Activated T-helper 1 cell treated with anti-CD3 and anti-CD28 coated beads, Interleukin-2, amount 50 U/mL, for 16 hours (primary cell): ENCODE measurements at regions not wholly inside any gene's neighbourhood (a gene's known extent, or its start where the extent isn't known, plus 50 kb on each side); places are given as distances from the start of the nearest gene placed in this dataset.

ENCODE experiments used
- DNase-seq, 2 donors: peaks; one replicate each; pipeline ENCODE4 v3.0.0-alpha.2; 2020; ENCODE audit warnings: low read depth in 1 of 2, low spot score in 1 of 2

- DNase-seq: no peak
Measured at GRCh38 chr6:113125626-113126025, 731.5 kb upstream of the MARCKS start.

GRCh38 chr6:113127786-113128419 lies 729.2 kb upstream of the MARCKS start:
- DNase-seq: no peak

- DNase-seq: no peak
Measured at GRCh38 chr6:113128661-113129060, 728.5 kb upstream of the MARCKS start.

- no peak for DNase-seq
Measured at GRCh38 chr6:113129991-113130390, 727.2 kb upstream of the MARCKS start.

- DNase-seq: no peak
Measured at GRCh38 chr6:113137426-113137825, 719.7 kb upstream of the MARCKS start.

- no peak for DNase-seq
Measured at GRCh38 chr6:113140721-113141120, 716.4 kb upstream of the MARCKS start.

GRCh38 chr6:113141901-113142300 lies 715.2 kb upstream of the MARCKS start:
- no peak for DNase-seq

GRCh38 chr6:113142671-113143174 lies 714.4 kb upstream of the MARCKS start:
- no peak for DNase-seq

- DNase-seq: no peak
Measured at GRCh38 chr6:113143206-113143605, 713.9 kb upstream of the MARCKS start.

- no peak for DNase-seq
Measured at GRCh38 chr6:113144117-113144516, 713.0 kb upstream of the MARCKS start.

GRCh38 chr6:113146878-113147277 lies 710.3 kb upstream of the MARCKS start:
- DNase-seq: no peak

- DNase-seq: no peak
Measured at GRCh38 chr6:113147544-113147943, 709.6 kb upstream of the MARCKS start.

- DNase-seq: no peak
Measured at GRCh38 chr6:113148566-113148965, 708.6 kb upstream of the MARCKS start.

GRCh38 chr6:113149511-113149910 lies 707.6 kb upstream of the MARCKS start:
- DNase-seq: no peak

GRCh38 chr6:113160306-113161017 lies 696.7 kb upstream of the MARCKS start:
- no peak for DNase-seq

GRCh38 chr6:113161018-113161315 lies 696.2 kb upstream of the MARCKS start:
- no peak for DNase-seq

- no peak for DNase-seq
Measured at GRCh38 chr6:113162739-113163138, 694.4 kb upstream of the MARCKS start.

GRCh38 chr6:113168057-113168456 lies 689.1 kb upstream of the MARCKS start:
- DNase-seq: no peak

- DNase-seq: no peak
Measured at GRCh38 chr6:113169484-113169883, 687.7 kb upstream of the MARCKS start.

- no peak for DNase-seq
Measured at GRCh38 chr6:113170454-113170853, 686.7 kb upstream of the MARCKS start.

GRCh38 chr6:113171882-113172281 lies 685.3 kb upstream of the MARCKS start:
- no peak for DNase-seq

GRCh38 chr6:113172531-113172966 lies 684.6 kb upstream of the MARCKS start:
- DNase-seq: no peak

GRCh38 chr6:113178349-113178748 lies 678.8 kb upstream of the MARCKS start:
- DNase-seq: no peak
